Activated CD4-positive, alpha-beta T cell treated with anti-CD3 and anti-CD28 coated beads, Interleukin-2, amount 50 U/mL, for 4 hours (primary cell): ENCODE measurements at regions not wholly inside any gene's neighbourhood (a gene's known extent, or its start where the extent isn't known, plus 50 kb on each side); places are given as distances from the start of the nearest gene placed in this dataset.
"Not testable (repeated sequence)": the region's sequence is repeated elsewhere in the genome, so short reads cannot be mapped to it uniquely, and the experiment has no call there.

ENCODE experiments used
- DNase-seq, 2 experiments: peaks; one replicate each; pipeline ENCODE4 v3.0.0-alpha.2; 2020

GRCh38 chr2:12484536-12485115 is 232.1 kb upstream of the TRIB2 start:
- DNase-seq: no peak

GRCh38 chr2:12486205-12487118 is 230.3 kb upstream of the TRIB2 start:
- DNase-seq: no peak

- no peak for DNase-seq
Measured at GRCh38 chr2:12487253-12488004, 229.3 kb upstream of the TRIB2 start.

- peak; percentile 28 to 42 for DNase-seq
Measured at GRCh38 chr2:12488352-12489318, 228.1 kb upstream of the TRIB2 start.

- no peak for DNase-seq
Measured at GRCh38 chr2:12490641-12491040, 226.1 kb upstream of the TRIB2 start.

- not testable (repeated sequence) for DNase-seq
Measured at GRCh38 chr2:12492360-12492759, 224.4 kb upstream of the TRIB2 start.

- DNase-seq: peak; percentile 34 to 47
Measured at GRCh38 chr2:12493031-12493513, 223.7 kb upstream of the TRIB2 start.

GRCh38 chr2:12495247-12495868 is 221.4 kb upstream of the TRIB2 start:
- no peak for DNase-seq

GRCh38 chr2:12498286-12498685 is 218.4 kb upstream of the TRIB2 start:
- no peak for DNase-seq

- DNase-seq: no peak
Measured at GRCh38 chr2:12498704-12499103, 218.0 kb upstream of the TRIB2 start.

GRCh38 chr2:12500899-12501298 is 215.8 kb upstream of the TRIB2 start:
- no peak for DNase-seq

- DNase-seq: peak; percentile 58 to 66
Measured at GRCh38 chr2:12501469-12502158, 215.1 kb upstream of the TRIB2 start.

GRCh38 chr2:12502759-12503158 is 214.0 kb upstream of the TRIB2 start:
- DNase-seq: peak; percentile 34 to 50

GRCh38 chr2:12504443-12504842 is 212.3 kb upstream of the TRIB2 start:
- DNase-seq: peak in 1 of 2 experiments; percentile 40

- no peak for DNase-seq
Measured at GRCh38 chr2:12506846-12507245, 209.9 kb upstream of the TRIB2 start.

GRCh38 chr2:12507295-12507694 is 209.4 kb upstream of the TRIB2 start:
- peak; percentile 76 to 82 for DNase-seq

- no peak for DNase-seq
Measured at GRCh38 chr2:12510070-12510469, 206.7 kb upstream of the TRIB2 start.

GRCh38 chr2:12513339-12513738 is 203.4 kb upstream of the TRIB2 start:
- no peak for DNase-seq

GRCh38 chr2:12514168-12514567 is 202.6 kb upstream of the TRIB2 start:
- no peak for DNase-seq

GRCh38 chr2:12514631-12515437 is 201.9 kb upstream of the TRIB2 start:
- DNase-seq: peak; percentile 34 to 43
